Right hindlimb (tissue), 1 donor: ENCODE measurements at regions not wholly inside any gene's neighbourhood (a gene's known extent, or its start where the extent isn't known, plus 50 kb on each side); places are given as distances from the start of the nearest gene placed in this dataset.

Experiments
- DNase-seq: peaks from one replicate; pipeline ENCODE4 v3.0.0-alpha.2; 2018

GRCh38 chr14:53510281-53510912 is 357.3 kb upstream of the DDHD1 start:
- DNase-seq: no peak

- DNase-seq: peak; percentile 86
Observed at GRCh38 chr14:53509276-53510244, 356.4 kb upstream of the DDHD1 start.

- DNase-seq: no peak
Observed at GRCh38 chr14:53501361-53502211, 348.5 kb upstream of the DDHD1 start.

DNA sequence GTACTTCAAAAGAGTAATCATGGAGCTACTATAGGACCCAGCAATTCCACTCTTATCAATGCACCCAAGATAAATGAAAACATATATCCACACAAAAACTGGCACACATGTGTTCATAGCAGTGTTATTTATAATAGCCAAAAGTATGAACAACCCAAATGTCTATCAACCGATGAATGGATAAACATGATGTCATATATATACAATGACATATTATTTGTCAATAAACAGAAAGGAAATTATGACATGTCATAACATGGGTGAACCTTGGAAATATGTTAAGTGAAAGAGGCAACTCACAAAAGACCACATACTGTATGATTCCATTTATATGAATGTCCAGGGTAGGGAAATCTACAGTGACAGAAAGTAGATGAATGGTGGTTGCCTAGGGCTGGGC is 347.1 kb upstream of the DDHD1 start:
- no peak for DNase-seq

DNA sequence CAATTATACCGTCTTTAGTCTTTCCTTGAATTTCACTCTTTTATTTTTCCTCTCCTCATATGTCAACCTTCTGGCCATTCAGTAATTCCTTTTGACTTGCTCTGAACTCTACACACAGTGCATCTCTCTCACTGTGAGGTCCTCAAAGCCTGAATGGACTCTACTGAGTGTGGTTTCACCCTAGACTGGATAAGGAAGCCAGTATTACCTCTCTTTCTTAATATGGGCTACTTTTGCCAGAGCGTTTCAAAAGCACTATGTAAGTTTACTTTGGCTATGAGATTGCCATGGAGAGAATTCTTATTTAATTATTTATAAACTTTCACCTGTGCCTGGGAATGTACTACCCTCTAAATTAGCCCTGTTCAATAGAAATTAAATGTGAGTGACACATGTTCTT is 343.5 kb upstream of the DDHD1 start:
- no peak for DNase-seq

DNA sequence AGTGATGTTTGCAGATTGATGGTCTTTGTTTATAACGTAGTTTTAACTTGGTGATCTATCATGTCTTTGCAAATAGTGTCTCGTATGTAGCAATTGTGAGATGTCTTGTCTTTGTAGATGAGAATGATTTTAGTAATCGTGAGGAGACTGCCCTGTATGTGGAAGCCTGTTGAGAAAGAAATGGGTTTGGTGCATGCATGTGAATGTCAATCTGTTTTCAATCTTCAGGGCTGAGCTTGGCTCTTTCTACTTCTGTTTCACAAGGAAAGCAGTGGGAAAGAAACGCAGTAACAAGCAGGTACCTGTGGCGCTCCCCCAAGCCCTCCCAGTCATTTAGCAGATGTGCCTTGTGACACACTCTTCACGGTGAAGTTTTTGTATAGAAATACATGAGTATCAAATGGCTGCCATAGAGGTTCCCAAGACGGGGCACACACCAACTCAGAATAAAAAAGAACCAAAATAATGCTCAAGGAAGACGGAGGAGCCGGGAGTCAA is 342.8 kb upstream of the DDHD1 start:
- DNase-seq: no peak

GRCh38 chr14:53494587-53494986 is 341.5 kb upstream of the DDHD1 start:
- DNase-seq: no peak

GRCh38 chr14:53493860-53494259 is 340.7 kb upstream of the DDHD1 start:
- DNase-seq: no peak

- DNase-seq: no peak
Observed at GRCh38 chr14:53493320-53493719, 340.2 kb upstream of the DDHD1 start.

GRCh38 chr14:53491884-53492277 is 338.8 kb upstream of the DDHD1 start:
- no peak for DNase-seq

DNA sequence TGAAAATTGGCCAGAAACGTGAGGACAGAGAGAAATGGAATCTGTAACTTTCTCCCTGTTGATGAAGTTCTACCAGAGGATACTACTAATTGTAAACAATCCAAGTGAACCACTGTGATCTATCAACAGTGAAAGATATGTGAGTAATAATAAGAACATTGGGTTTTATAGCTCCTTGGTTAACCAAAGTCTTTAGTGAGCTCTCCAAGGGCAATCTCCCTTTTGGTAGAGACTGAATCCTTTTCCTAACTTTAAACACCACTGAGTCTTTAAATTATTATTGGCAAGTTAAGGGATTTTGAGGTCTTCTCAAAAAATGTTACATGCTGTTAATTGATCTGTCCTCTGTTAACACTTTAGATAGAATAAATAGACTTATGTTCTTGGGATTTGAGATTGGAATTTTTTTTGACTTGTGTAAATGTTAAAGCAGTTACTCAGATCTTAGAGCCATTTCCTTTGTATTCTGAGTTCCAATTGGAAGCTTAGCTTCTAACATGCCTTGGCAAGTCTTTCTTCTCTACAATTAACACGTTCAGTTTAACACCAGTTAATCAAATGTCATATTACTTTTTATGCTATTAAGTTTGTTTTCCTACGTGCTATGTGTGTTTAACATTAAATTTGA is 338.2 kb upstream of the DDHD1 start:
- no peak for DNase-seq

DNA sequence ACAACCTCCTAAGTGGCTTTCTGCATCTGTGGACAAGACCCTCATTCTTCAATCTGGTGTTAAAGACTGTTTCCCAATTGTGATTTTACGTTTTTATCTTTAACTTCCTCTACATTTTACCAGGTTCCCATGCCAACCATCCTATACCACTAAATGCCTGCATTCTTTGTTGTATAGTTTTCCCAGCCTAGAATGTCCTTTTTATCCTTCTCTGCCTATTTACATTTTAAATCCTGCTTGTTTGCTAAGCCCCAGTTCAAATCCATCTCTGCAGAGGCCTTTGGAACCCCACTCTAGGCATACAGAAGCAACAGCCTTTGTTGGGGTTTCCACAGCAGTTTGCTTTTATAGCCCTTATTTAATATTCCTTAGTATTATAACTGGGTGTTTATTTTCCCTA is 325.1 kb upstream of the DDHD1 start:
- no peak for DNase-seq

GRCh38 chr14:53473480-53473879 is 320.4 kb upstream of the DDHD1 start:
- no peak for DNase-seq

- no peak for DNase-seq
Observed at GRCh38 chr14:53472306-53472705, 319.2 kb upstream of the DDHD1 start.

GRCh38 chr14:53470351-53471043 is 317.4 kb upstream of the DDHD1 start:
- DNase-seq: peak; percentile 35

DNA sequence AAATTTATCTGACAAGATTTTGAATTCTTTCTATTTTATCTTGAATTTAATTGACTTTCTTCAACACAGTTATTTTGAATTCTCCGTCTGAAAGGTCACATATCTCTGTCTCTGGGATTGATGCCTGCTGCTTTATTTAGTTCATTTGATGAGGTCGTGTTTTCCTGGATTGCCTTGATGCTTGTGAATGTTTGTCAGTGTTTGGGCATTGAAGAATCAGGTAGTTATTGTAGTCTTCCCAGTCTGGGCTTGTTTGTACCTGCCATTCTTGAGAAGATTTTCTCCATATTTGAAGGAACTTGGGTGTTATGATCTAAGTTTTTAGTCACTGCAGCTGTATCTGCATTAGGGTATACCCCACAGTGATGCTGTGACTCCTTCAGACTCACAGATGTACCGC is 315.8 kb upstream of the DDHD1 start:
- DNase-seq: no peak

GRCh38 chr14:53464376-53464775 is 311.3 kb upstream of the DDHD1 start:
- DNase-seq: no peak

DNA sequence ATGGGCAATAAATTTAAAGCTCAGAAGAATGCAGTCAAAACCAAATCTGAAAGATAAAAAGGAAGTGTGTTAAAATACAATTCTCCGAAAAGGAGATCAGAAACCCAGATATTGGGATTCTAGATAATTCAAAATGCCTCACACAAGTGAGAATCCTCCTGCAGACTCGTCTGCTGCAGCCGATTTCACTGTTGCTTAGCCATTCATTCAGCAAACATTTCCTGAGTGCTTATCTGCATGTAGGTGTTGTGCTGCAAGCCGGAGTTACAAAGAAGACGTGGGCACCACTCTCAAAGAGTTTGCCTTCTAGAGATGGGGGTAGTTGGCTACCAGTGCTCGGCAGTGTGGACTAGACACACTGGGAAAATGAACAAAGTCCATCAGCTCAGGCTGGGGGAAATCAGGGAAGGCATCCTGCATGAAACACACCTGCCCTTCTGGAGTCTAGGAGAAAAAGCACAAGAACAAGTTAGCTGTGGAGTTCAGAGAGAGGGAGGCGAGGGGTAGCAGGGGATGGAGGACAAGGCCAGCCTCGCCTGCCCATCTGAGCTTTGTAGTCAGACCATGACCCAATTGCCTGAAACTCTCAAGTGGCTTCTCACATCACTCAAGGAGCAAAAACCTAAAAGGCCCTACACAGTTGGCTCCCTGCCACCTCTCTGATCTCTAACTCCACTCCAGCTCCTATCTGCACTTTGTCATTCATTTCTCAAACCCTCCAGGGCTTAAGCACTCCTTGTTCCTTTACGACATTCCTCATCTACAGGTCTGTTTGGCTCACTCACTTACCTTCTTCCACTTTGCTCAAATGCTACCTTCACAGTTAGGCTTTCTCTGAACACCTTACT is 310.0 kb upstream of the DDHD1 start:
- no peak for DNase-seq

GRCh38 chr14:53461858-53462257 is 308.7 kb upstream of the DDHD1 start:
- no peak for DNase-seq

GRCh38 chr14:53460544-53460943 is 307.4 kb upstream of the DDHD1 start:
- no peak for DNase-seq

- no peak for DNase-seq
Observed at GRCh38 chr14:53458368-53458814, 305.3 kb upstream of the DDHD1 start.
